DMS 273 treated with DMSO at 0.1 percent for 48 hours (cell line): ENCODE measurements at regions not wholly inside any gene's neighbourhood (a gene's known extent, or its start where the extent isn't known, plus 50 kb on each side); places are given as distances from the start of the nearest gene placed in this dataset.
"Not testable (repeated sequence)": the region's sequence is repeated elsewhere in the genome, so short reads cannot be mapped to it uniquely, and the experiment has no call there.

Experiments
- DNase-seq: peaks from one replicate; lab custom pipeline; 2025; lab: John Stamatoyannopoulos, UW

DNA sequence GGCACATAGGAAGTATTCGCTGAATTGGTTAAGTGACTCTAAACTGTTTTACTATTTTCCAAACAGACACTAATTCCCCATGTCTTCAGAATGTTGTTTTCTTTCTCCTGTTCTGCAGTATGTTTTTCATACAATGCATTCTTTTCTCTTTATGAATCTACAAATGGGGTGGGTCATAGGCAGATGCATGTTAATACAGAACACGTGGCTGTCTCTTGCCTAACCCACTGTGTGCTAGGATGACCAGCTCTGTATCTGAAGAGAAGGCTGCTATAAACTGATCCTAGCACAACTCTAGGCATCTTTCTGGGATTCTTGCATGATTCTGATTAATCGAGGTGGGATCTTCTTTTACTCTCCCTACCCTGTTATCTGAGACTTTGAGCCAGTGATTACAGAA lies 826.0 kb downstream of the PLCL1 start:
- no peak for DNase-seq

DNA sequence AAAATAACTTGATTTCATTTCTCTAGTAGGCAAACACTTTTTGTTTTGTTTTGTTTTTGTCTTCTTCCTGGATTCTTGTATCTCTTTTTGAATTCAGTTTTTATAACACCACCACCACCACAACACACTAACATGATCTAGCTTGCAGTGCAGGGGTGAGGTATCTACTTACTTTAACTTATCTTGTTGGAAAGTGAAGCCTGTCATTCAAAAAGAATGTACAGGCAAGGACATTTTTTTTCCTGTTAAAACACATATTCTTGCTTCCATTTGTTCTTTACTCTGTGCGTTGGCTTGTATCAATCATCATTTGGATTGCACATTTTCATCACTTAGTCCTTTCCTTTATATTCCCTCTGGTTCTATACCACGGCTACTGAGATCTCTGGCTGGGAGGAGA lies 824.2 kb downstream of the PLCL1 start:
- no peak for DNase-seq

DNA sequence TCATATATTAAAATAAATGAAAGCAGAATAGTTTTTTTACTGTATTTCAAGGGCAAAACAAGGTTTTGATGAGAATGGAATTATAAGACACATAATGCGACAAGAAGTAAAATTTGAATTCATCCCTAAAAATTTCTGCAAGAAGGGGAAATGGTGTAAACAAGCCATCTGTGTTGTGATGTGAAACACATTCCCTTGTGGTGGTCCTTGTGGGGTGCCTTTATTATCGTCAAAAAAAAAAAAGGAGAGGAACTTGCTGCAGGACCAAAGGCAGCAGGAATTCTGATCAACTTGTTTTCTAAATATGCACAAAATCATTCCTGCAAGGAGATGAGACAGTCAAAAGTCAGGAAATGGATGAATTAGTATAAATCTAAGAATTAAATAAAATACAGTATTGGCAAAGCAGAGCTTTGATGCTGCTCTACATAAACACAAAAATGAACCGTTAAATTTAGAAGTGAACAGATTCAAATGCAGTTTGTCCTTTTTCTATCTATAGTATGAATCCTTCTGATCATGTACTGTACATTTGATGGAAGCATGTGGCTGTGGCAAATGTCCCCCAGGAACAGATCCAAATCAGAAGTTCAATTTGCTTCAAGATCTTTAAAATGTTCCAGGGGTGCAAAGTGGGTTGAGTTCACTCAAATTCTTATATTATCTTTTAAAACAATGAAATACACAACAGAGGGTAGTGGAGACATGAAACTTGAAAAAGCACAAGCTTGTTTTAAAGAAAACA lies 818.8 kb downstream of the PLCL1 start:
- DNase-seq: no peak

DNA sequence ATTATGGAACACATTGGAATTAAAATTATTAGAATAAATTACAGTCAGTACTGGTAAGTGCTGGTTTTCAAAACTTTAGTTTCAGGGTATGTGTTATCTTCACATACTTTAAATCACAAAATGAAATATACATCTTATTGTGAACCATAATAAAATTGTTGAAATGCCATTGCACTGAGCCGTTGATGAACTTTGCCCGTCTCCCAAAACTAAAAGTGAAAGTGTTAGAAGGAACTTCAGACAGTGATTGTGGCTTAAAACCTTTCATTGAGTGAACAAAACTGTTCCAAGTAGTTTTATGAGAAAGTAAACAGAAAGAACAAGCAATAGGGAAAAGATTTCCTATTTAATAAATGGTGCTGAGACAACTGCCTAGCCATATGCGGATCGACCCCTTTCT lies 811.6 kb downstream of the PLCL1 start:
- DNase-seq: no peak

DNA sequence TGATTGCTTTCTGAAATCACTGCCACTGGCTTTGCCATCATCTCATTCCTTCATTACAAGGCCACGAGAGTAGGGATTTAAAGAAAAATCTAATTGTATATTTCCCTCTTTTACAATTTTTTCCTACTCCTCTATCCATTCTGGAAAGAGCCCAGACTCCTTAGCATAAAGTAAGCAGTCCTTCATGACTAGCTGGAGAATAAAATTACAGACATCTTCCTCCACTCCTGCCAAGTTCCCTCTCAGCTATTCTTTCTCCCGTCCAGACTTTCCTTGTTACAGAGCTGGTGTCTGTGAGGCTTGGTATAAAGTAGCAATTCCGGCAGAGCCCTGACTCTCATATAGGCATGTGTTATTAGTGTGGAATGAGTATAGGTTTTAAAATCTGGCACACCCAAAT lies 806.8 kb downstream of the PLCL1 start:
- no peak for DNase-seq

DNA sequence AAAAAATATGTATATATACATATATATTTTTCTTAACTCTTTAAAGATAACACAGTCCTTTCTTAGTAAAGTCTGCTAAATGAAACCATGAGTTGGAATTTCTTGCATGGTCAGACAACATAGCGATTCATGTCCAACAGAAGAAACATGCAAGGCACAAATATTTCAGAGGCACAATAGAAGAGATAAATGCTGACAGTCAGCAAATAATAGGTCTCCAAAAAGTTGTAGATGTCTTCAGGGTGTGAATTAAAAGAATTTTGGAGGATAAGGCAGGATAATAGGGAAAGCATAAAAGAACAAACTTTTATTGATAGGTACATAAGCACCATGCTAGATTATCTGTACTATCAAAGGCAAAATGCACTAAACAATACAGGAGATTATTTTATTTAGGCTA lies 800.2 kb downstream of the PLCL1 start:
- no peak for DNase-seq

DNA sequence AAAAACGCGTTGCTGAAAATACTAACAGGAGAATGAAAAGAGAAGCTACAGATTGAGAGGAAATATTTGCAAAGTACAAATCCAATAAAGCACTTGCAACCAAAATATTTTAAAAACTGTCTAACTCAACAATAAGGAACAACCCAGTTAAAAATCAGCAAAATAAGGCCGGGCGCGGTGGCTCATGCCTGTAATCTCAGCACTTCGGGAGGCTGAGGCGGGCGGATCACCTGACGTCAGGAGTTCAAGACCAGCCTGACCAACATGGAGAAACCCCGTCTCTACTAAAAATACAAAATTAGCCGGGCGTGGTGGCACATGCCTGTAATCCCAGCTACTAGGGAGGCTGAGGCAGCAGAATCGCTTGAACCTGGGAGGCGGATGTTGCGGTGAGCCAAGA lies 798.6 kb downstream of the PLCL1 start:
- not testable (repeated sequence) for DNase-seq

DNA sequence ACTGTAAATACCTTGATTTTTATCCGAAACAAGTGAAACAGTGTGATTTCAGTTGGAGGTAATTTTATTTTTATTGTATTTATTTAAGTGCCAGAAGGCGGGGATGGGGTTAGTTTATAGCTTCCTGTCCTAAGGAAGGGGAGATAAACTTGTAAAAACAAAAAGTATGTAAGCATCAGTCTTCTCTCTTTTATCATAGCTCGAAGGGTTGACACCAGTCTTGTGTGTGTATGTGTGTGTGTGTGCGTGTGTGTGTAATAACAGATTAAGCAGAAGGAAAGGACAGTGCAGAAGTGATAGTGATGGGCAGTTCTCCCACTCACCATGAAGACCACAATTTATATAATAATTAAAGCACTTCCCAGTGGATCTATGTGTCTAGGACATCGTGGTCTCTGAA lies 793.3 kb downstream of the PLCL1 start:
- no peak for DNase-seq

DNA sequence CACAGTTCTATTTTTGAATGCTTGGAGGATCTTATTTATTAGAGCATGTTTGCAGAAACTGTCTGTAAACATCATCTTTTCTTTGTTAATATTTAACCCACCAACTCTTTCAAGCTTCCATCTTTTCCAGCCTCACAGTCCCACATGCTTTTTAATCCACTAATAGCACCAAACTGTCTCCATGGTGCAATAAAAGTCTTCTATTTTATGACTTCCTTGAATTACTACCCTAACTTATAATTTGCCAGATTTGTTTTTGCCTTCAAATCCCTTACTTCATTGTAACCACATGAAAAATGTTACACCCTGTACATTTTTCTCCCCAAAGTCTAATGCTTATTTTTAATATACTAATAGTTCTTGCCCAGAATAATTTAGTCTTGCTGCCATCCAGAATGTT lies 792.6 kb downstream of the PLCL1 start:
- no peak for DNase-seq

DNA sequence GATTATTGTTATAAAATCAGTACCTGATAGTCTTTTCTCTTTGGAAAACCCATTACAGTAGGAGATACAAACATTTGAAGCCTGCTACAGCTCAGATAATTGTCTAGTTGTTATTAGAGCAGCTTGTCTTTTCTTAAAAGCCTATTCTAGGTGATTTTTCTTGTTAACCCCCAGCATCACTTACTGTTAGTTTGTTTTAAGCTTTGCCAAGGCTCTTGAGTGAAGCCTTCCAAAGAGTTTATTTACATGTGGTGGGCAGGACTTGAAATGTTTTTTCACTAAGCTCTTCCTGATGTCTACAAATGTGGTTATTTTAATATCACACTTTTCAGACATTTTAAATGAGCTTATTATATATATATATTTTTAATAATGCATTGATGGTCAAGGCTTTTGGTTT lies 791.3 kb downstream of the PLCL1 start:
- DNase-seq: no peak

DNA sequence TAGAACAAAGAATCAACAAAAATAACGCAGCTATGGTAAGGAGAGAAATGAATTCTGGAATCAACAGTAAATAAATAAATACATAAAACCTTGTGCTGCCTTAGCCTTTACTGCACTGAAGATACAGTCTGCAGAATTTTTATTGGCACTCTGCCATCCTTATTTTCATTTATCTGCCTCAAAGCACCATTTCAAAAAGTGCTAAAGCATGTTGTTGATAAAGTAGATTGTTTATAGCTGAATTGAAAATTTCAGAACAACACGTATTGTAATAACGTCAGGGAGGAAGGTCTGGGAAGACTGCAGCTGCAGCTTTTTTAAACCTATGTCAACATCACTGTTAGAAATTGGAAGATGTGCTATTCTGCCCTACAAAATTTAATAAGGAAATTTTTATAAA lies 787.2 kb downstream of the PLCL1 start:
- no peak for DNase-seq

DNA sequence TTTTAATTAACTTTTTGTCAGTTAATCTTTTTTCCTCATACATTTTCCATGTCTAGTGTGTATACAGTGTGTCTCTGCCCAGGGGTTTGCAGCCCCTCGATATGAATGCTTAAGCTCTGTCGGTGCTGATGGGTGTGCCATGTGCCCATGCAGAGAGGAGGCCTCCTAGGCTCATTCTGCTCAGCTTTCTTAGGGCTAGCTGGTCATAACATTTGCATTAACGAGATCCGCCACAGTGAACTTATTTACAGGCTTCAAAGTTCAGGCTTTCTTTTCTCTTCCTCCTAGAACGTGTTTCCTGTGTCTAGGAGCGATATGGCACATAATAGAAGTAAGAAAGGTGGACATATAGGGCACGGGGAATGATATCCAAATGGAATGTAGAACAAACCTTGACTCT lies 783.3 kb downstream of the PLCL1 start:
- DNase-seq: no peak

DNA sequence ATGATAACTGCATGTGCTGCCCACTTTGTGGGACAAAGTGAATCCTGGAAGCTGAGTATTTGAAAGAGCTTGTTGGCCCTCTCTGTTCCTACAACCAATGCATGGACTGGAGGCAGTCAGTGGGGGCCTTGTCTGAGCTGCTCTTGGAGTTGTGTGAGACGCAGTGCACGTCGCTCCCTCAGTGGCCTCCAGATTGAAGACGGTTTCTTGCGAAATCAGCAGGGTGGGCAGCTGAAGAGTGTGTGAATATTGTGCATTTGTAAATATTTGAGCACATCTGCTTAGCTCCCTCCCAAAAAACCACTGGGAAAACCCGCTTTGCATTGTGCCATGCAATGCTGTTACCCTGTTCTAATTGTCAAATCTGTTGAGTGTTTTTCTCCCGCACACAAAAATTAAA lies 782.8 kb downstream of the PLCL1 start:
- no peak for DNase-seq

DNA sequence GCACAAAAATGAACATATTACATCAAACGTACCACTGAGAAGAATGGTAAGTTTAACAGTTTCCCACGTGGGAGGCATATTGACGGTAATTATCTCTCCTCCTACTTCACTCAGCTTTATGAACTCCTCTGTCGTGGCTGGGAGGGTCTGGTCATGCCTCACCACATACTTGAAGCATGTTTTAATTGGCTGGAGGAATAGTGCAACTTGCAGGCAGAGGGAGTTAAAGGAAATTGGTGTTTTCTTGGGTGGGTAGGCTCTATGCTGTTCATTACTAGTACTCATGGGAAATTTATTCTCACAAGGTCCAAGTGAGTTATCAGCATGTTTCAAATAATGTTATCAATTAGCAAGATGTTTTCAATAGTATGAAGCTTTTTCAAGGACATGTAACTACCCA lies 767.0 kb downstream of the PLCL1 start:
- no peak for DNase-seq

DNA sequence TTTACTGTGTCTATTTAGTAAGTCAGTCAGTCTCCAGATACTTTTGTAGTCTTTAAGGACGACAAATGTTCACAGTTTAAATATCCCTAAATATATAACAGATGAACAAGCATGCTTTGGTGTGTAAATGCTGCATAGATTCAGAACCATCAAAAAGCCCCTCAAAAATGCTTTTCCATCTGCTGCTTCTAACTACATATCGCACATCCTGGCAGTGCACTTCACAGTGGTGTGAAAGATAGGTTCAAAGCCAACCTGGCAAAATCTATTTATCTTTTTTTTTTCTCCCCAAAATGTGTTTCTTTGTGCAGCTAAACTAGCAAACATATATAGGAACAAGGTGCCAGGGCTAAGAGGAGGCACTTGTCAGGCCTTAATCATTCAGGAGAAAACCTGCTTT lies 753.8 kb downstream of the PLCL1 start:
- DNase-seq: no peak

DNA sequence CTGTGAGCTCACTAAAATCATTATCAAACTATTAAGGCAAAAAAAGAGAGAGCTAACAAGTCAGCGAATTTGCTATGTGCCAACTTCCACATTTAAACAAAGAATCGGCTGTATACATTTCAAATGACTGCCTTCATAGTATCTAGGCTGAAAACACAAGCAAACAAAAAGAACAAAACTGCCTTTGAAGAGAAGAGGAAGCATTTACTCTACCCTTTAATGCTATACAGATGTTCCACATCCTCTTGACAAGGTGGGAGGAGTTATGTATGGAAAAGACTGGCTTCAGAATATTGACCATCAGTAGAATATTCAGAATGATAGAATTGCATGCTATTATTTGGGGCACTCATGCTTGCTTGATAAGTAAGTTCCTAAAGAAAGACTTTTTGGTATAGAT lies 741.7 kb downstream of the PLCL1 start:
- DNase-seq: no peak

DNA sequence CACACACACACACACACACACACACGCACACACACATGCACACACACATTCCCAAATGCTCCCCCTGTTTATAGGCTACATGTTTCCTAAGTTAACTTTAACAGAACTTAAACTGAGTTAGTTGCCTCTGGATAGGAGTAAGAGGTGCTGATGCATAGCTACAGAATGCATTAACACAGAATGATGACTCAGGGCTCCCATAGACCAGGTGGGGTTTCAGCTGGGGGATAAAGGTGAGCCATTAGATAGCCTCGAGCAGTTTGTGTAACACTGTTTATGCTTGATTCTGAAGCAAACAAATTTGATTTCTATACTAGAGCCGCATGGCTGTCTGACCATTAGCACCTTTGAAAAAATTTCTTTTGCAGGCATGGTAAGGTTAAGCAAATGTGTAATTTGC lies 741.0 kb downstream of the PLCL1 start:
- no peak for DNase-seq

DNA sequence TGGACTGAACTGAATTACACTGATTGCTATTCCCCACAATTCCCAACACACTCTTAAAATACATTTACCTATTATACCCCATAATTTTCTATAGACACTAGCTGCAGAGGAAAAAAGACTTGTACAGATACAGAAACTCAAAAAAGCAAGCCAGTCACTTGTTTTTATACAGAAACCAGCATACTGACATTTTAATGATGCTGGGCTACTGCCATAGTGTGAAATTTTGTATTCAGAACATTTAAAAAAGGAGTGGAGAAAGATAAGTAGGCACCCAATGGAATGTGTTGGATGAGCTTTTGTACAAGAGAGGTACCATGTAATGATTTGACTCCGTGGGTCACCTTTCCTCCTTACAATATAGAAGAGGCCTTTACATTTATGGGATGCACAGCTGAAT lies 740.1 kb downstream of the PLCL1 start:
- no peak for DNase-seq

DNA sequence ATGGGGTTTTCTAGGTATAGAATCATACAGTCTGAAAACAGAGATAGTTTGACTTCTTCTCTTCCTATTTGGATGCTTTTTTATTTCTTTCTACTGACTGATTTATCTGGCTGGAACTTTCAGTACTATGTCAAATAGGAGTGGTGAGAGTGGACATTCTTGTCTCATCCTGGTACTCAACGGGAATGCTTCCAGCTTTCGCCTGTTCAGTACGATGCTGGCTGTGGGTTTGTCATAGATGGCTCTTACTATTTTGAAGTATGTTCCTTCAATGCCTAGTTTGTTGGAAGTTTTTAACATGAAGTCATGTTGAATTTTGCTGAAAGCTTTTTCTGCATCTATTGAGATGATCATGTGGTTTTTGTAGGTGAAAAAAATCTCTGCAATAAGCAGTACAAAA lies 730.4 kb downstream of the PLCL1 start:
- no peak for DNase-seq

DNA sequence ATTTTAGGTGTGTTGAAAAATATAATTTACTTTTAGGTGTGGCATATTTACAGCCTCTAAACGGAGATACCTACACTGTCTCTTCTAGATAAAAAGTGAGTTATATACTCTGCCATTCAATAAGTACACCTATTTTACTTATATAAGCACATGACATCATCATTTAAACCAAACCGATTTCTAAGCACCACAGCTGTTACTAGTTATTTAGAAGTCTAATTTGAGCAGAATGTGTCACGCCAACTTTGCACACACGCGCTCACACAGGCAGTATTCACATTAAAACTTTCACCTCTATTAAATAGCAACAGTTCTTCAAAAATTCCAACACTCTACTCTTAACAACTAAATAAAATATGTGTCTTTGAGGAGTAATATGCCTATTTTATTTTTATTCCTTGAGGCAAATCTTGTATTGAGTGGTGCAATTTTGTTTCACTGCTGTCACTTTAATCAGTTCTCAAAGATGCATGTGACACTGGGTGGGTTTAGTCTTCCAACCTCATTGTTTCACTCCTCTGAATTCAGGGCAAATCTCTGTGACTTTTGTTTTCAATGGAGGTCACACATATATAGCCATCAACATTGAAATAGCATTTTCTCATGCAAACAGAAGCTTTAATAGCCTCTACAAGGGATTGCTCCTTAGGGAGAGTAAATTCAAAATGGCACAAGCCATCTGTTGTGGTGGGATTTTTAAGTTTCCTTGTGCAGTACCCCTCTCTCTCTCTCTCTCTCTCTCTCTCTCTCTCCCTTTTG lies 721.0 kb downstream of the PLCL1 start:
- DNase-seq: no peak

DNA sequence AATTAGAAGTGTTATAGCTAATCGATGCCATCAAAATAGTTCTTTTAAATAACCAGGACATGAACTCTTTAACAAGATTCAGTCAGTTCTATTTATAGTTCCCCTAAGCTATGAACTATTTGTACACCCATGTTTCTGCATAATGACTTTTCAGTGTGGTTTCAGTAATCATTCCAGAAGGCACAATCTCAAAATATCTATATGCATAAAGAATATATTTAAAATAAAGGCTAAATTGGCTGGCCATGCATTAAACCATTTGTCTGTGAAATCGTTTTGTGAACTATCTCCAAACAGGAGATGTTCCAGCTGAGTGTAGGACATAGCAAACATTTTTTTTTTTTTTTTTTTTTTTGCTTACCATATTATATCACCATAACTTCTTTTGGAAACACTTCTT lies 719.3 kb downstream of the PLCL1 start:
- no peak for DNase-seq

DNA sequence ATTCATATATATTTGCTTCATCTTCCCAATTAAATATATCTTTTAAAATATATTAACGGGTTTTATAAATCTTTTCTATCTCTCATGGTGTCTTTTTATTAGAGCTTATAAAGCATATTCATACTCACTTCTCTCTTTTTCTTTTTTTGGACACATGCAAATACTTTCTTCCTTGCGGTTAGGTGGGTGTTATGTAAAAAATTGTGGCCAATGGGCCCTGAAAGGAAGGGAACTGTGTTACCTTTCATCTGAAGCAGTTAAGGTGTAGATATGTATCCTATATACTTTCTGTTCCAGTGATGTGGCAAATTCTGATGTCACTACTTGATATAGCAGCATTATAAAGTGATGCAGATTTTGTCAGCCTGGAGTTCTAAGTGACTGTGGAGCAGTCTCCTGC lies 714.5 kb downstream of the PLCL1 start:
- no peak for DNase-seq

DNA sequence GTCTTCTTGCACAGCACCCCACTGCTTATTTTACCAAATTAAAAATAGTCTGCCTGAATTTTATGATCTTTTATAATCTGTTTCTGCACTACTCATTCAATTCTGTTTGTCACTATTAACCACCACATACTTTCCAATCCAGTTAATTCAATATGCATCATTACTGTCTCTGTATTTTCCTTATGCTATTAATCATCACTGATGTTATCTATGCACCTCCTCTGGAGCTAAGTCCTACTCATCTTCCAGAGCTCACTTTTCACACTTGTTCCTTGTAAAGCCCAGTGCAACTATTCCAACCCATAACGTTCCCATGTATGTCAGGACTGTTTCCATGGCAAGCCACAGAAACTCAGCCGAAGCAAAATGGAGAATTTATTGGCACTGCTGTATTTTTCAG lies 713.6 kb downstream of the PLCL1 start:
- DNase-seq: no peak

DNA sequence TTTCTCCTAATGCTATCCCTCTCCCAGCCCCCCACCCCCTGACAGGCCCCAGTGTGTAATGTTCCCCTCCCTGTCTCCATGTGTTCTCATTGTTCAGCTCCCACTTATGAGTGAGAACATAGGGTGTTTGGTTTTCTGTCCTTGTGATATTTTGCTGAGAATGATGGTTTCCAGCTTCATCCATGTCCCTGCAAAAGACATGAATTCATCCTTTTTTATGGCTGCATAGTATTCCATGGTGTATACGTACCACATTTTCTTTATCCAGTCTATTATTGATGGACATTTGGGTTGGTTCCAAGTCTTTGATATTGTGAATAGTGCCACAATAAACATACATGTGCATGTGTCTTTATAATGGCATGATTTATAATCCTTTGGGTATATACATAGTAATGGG lies 704.2 kb downstream of the PLCL1 start:
- not testable (repeated sequence) for DNase-seq
